Gastroesophageal sphincter (tissue), 4 donors: ENCODE measurements at regions not wholly inside any gene's neighbourhood (a gene's known extent, or its start where the extent isn't known, plus 50 kb on each side); places are given as distances from the start of the nearest gene placed in this dataset.
"Not testable (repeated sequence)": the region's sequence is repeated elsewhere in the genome, so short reads cannot be mapped to it uniquely, and the experiment has no call there.

ENCODE experiments used
- ATAC-seq: fragments of 150-250 bp; one replicate; pipeline ENCODE4 v1.9.1; 2016; ENCODE audit warnings: mild to moderate bottlenecking, moderate library complexity
- H3K27ac ChIP-seq, 4 donors: fragments of 200-600 bp; sonication (generic) in 3 of 4; 1 replicate in 3 of 4; 2 replicates in 1 of 4; pipeline ENCODE4 v1.5.1; 2016 to 2019
- H3K27me3 ChIP-seq: fragments of 200-600 bp; sonication (generic); one replicate; pipeline ENCODE4 v1.5.1; 2019
- H3K36me3 ChIP-seq, 2 donors: fragments of 200-600 bp; sonication (generic); one replicate each; pipeline ENCODE4 v1.5.1; 2019; ENCODE audit warnings: control low read depth in 1 of 2
- H3K4me1 ChIP-seq, 3 donors: fragments of 200-600 bp; sonication (generic); 1 replicate in 2 of 3; 2 replicates in 1 of 3; pipeline ENCODE4 v1.5.1; 2016 to 2019; ENCODE audit warnings: control low read depth in 2 of 3
- H3K4me3 ChIP-seq, 2 donors: fragments of 200-600 bp; sonication (generic); one replicate each; pipeline ENCODE4 v1.5.1; 2019; ENCODE audit warnings: mild to moderate bottlenecking in 1 of 2, moderate library complexity in 1 of 2
- H3K9me3 ChIP-seq, 3 donors: fragments of 200-600 bp; sonication (generic); one replicate each; pipeline ENCODE4 v1.5.1; 2017 to 2019; ENCODE audit warnings: control low read depth in 2 of 3
- CTCF ChIP-seq, 4 experiments: fragments of 200-600 bp in 2 of 4; fragments of 450-650 bp in 2 of 4; sonication (generic) in 1 of 4; IDR thresholded peaks; one replicate each; pipeline ENCODE4 v1.5.1; 2017 to 2019; ENCODE audit warnings: antibody characterized with exemption in 4 of 4, mild to moderate bottlenecking in 2 of 4, moderate library complexity in 2 of 4
- EP300 ChIP-seq: sonication (generic); formaldehyde crosslinking; IDR thresholded peaks from one replicate; pipeline ENCODE4 v1.6.1; 2017; ENCODE audit warnings: antibody characterized with exemption, mild to moderate bottlenecking
- POLR2A ChIP-seq, 2 donors: fragments of 450-650 bp; IDR thresholded peaks; one replicate each; pipeline ENCODE4 v1.6.1; 2017; ENCODE audit warnings: antibody characterized with exemption in 2 of 2, mild to moderate bottlenecking in 2 of 2, moderate library complexity in 1 of 2
- POLR2AphosphoS5 ChIP-seq: sonication (generic); formaldehyde crosslinking; IDR thresholded peaks from one replicate; pipeline ENCODE4 v1.6.1; 2017; ENCODE audit warnings: antibody characterized with exemption
- WGBS, 2 donors: methylation state at CpG; one replicate each; pipeline ENCODE4 v1.1.5; 2018; ENCODE audit warnings: low coverage in 1 of 2; 5-methylcytosine and 5-hydroxymethylcytosine counted together

- no peak for TF ChIP-seq POLR2A (IDR thresholded peaks at IDR 0.05)
- no peak for TF ChIP-seq POLR2AphosphoS5
- TF ChIP-seq CTCF (IDR thresholded peaks at IDR 0.05) = no peak
- TF ChIP-seq EP300 = no peak
- ATAC-seq = no peak
- H3K4me1 ChIP-seq = peaks cover 0 to 15% (median 0%) of the 10 kb centered on the region in 3 donors
- WGBS, 2 donors = 42 to 71% methylated on average over 5 to 8 of the region's 8 CpGs
- H3K36me3 ChIP-seq = no peaks in the 10 kb centered on the region
- no peaks in the 10 kb centered on the region for H3K9me3 ChIP-seq
- no peak overlapping the region for H3K27ac ChIP-seq
- no peaks in the 10 kb centered on the region for H3K27me3 ChIP-seq
- H3K4me3 ChIP-seq = no peak overlapping the region
Measured at GRCh38 chr2:221893501-221893900, 321.4 kb upstream of the EPHA4 start.

- no CpG with 5 or more reads among the region's 31 CpGs for WGBS, 2 donors
- H3K27ac ChIP-seq, H3K4me3 ChIP-seq, ATAC-seq, H3K36me3 ChIP-seq, H3K27me3 ChIP-seq, H3K9me3 ChIP-seq: not testable (repeated sequence)
- H3K4me1 ChIP-seq = peaks cover 0 to 15% (median 0%) of the 10 kb centered on the region in 3 donors
Measured at GRCh38 chr2:221892006-221892405, 319.9 kb upstream of the EPHA4 start.

- WGBS, 2 donors = 50 to 67% methylated on average over 1 to 4 of the region's 4 CpGs
- Histone ChIP-seq H3K4me1 (no peaks in the 10 kb centered on the region), H3K9me3 (no peaks in the 10 kb centered on the region), H3K4me3 (no peak overlapping the region), H3K27ac (no peak overlapping the region), H3K36me3 (no peaks in the 10 kb centered on the region), H3K27me3 (no peaks in the 10 kb centered on the region)
- TF ChIP-seq EP300 (no peak), POLR2AphosphoS5 (no peak), CTCF (IDR thresholded peaks at IDR 0.05) (no peak), POLR2A (IDR thresholded peaks at IDR 0.05) (no peak)
- ATAC-seq = no peak
Measured at GRCh38 chr2:221883976-221884375, 311.9 kb upstream of the EPHA4 start.

- no peaks in the 10 kb centered on the region for H3K36me3 ChIP-seq
- ATAC-seq = no peak
- no peak overlapping the region for H3K27ac ChIP-seq
- H3K27me3 ChIP-seq = no peaks in the 10 kb centered on the region
- H3K9me3 ChIP-seq = peaks cover 0 to 10% (median 0%) of the 10 kb centered on the region in 3 donors
- H3K4me3 ChIP-seq = no peak overlapping the region
- no peak for TF ChIP-seq POLR2AphosphoS5
- no peak for TF ChIP-seq POLR2A (IDR thresholded peaks at IDR 0.05)
- no peak for TF ChIP-seq CTCF (IDR thresholded peaks at IDR 0.05)
- no peak for TF ChIP-seq EP300
- no peaks in the 10 kb centered on the region for H3K4me1 ChIP-seq
Measured at GRCh38 chr2:221876016-221876415, 303.9 kb upstream of the EPHA4 start.

- H3K9me3 ChIP-seq = peaks cover 0 to 18% (median 0%) of the 10 kb centered on the region in 3 donors
- H3K27ac ChIP-seq = no peak overlapping the region
- WGBS, 2 donors = 77 to 89% methylated on average over 2 of the region's 2 CpGs
- no peak for ATAC-seq
- H3K27me3 ChIP-seq = no peaks in the 10 kb centered on the region
- H3K36me3 ChIP-seq = no peaks in the 10 kb centered on the region
- H3K4me3 ChIP-seq = no peak overlapping the region
- no peaks in the 10 kb centered on the region for H3K4me1 ChIP-seq
- TF ChIP-seq EP300 (no peak), POLR2A (IDR thresholded peaks at IDR 0.05) (no peak), POLR2AphosphoS5 (no peak), CTCF (IDR thresholded peaks at IDR 0.05) (no peak)
Measured at GRCh38 chr2:221874444-221874843, 302.3 kb upstream of the EPHA4 start.

- no peak for TF ChIP-seq CTCF (IDR thresholded peaks at IDR 0.05)
- TF ChIP-seq POLR2AphosphoS5 = no peak
- no peak for TF ChIP-seq POLR2A (IDR thresholded peaks at IDR 0.05)
- no peak for TF ChIP-seq EP300
- no peak for ATAC-seq
Measured at GRCh38 chr2:221857719-221858118, 285.6 kb upstream of the EPHA4 start.

More at GRCh38 chr2:221857719-221858118, 285.6 kb upstream of the EPHA4 start:
- Histone ChIP-seq H3K27ac (no peak overlapping the region), H3K27me3 (no peaks in the 10 kb centered on the region), H3K36me3 (no peaks in the 10 kb centered on the region), H3K4me3 (no peak overlapping the region), H3K9me3 (no peaks in the 10 kb centered on the region), H3K4me1 (no peaks in the 10 kb centered on the region)
- WGBS, 2 donors = 69% methylated on average over 2 of the region's 2 CpGs
